ENCODE measurements at regions not wholly inside any gene's neighbourhood (a gene's known extent, or its start where the extent isn't known, plus 50 kb on each side); places are given as distances from the start of the nearest gene placed in this dataset.
A peak's percentile ranks its signal among the peaks of the same experiment; 100 is the strongest.

- Histone ChIP-seq H3K9me3 (ENCODE audit: insufficient read depth, low read depth, low read length) (no peaks in the 10 kb centered on the region), H4K20me1 (ENCODE audit: insufficient read depth, low read length, poor library complexity, severe bottlenecking) (no peaks in the 10 kb centered on the region), H3K79me2 (ENCODE audit: insufficient read depth, low read length) (no peaks in the 10 kb centered on the region), H3K4me3 (ENCODE audit: low read length, poor library complexity, severe bottlenecking) (no peak overlapping the region), H3K4me2 (ENCODE audit: low read depth, low read length, poor library complexity, severe bottlenecking) (no peak overlapping the region), H2AFZ (ENCODE audit: low read length) (no peak overlapping the region), H3K27me3 (ENCODE audit: insufficient read depth, low read length, poor library complexity, severe bottlenecking) (no peaks in the 10 kb centered on the region), H3F3A (ENCODE audit: low read depth) (no peaks in the 10 kb centered on the region), H3K9me2 (replicated peaks; ENCODE audit: low read depth, low read length) (no peaks in the 10 kb centered on the region), H3K4me1 (ENCODE audit: insufficient read depth, low read length, poor library complexity, severe bottlenecking) (no peaks in the 10 kb centered on the region), H3K36me3 (ENCODE audit: insufficient read depth, low read length) (no peaks in the 10 kb centered on the region), H3K9ac (ENCODE audit: low read depth, low read length, poor library complexity, severe bottlenecking) (no peak overlapping the region)
- peak; percentile 69 for TF ChIP-seq CTCF (conservative IDR thresholded peaks at IDR 0.05; ENCODE audit: low read length)
- TF ChIP-seq EZH2phosphoT487 (IDR thresholded peaks at IDR 0.05; ENCODE audit: borderline replicate concordance) = no peak
These were observed 68.7 kb downstream of the RASL11A start for GRCh38 chr13:27339299-27339698.

GRCh38 chr13:27341616-27342015, 71.0 kb downstream of the RASL11A start:
- no peak for TF ChIP-seq CTCF (conservative IDR thresholded peaks at IDR 0.05; ENCODE audit: low read length)
- no peak for TF ChIP-seq EZH2phosphoT487 (IDR thresholded peaks at IDR 0.05; ENCODE audit: borderline replicate concordance)
- Histone ChIP-seq H4K20me1 (ENCODE audit: insufficient read depth, low read length, poor library complexity, severe bottlenecking) (no peaks in the 10 kb centered on the region), H3K79me2 (ENCODE audit: insufficient read depth, low read length) (no peaks in the 10 kb centered on the region), H3F3A (ENCODE audit: low read depth) (no peaks in the 10 kb centered on the region), H3K4me1 (ENCODE audit: insufficient read depth, low read length, poor library complexity, severe bottlenecking) (no peaks in the 10 kb centered on the region), H3K9me3 (ENCODE audit: insufficient read depth, low read depth, low read length) (no peaks in the 10 kb centered on the region), H2AFZ (ENCODE audit: low read length) (no peak overlapping the region), H3K36me3 (ENCODE audit: insufficient read depth, low read length) (no peaks in the 10 kb centered on the region), H3K9ac (ENCODE audit: low read depth, low read length, poor library complexity, severe bottlenecking) (no peak overlapping the region), H3K4me3 (ENCODE audit: low read length, poor library complexity, severe bottlenecking) (no peak overlapping the region), H3K27me3 (ENCODE audit: insufficient read depth, low read length, poor library complexity, severe bottlenecking) (no peaks in the 10 kb centered on the region), H3K4me2 (ENCODE audit: low read depth, low read length, poor library complexity, severe bottlenecking) (no peak overlapping the region), H3K9me2 (replicated peaks; ENCODE audit: low read depth, low read length) (no peaks in the 10 kb centered on the region)

DNA sequence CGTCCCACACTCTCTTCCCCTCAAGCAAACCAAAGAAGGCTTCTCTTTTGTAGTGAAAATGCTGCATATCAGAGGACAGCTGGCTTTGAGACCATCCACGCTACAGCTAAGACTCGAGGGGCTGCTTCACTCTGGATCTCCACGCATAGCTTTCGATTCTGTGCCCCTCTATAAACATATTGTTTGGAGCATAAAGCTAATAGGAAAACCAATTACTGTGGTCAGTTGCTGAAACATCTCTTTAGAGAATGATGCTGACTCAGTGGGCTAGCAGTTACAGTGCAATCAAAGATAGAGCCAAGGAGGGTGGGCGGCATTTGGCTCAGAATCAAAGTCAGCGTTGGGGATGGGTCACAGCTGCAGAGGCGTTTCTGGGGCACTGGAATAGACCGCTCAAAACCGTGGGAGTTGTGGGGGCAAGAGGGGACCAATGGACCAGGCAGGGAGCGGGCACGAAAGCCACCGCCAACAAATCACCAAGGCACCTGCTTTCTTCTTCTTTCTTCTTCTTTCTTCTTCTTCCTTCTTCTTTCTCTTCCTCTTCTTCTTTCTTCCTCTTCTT, 76.7 kb downstream of the RASL11A start:
- Histone ChIP-seq H3K9ac (ENCODE audit: low read depth, low read length, poor library complexity, severe bottlenecking) (no peak overlapping the region), H3K4me3 (ENCODE audit: low read length, poor library complexity, severe bottlenecking) (no peak overlapping the region), H3K9me2 (replicated peaks; ENCODE audit: low read depth, low read length) (no peaks in the 10 kb centered on the region), H3F3A (ENCODE audit: low read depth) (no peaks in the 10 kb centered on the region), H2AFZ (ENCODE audit: low read length) (no peak overlapping the region), H4K20me1 (ENCODE audit: insufficient read depth, low read length, poor library complexity, severe bottlenecking) (no peaks in the 10 kb centered on the region), H3K27me3 (ENCODE audit: insufficient read depth, low read length, poor library complexity, severe bottlenecking) (no peaks in the 10 kb centered on the region), H3K36me3 (ENCODE audit: insufficient read depth, low read length) (no peaks in the 10 kb centered on the region), H3K79me2 (ENCODE audit: insufficient read depth, low read length) (no peaks in the 10 kb centered on the region), H3K4me2 (ENCODE audit: low read depth, low read length, poor library complexity, severe bottlenecking) (no peak overlapping the region), H3K9me3 (ENCODE audit: insufficient read depth, low read depth, low read length) (no peaks in the 10 kb centered on the region), H3K4me1 (ENCODE audit: insufficient read depth, low read length, poor library complexity, severe bottlenecking) (no peaks in the 10 kb centered on the region)
- TF ChIP-seq CTCF (conservative IDR thresholded peaks at IDR 0.05; ENCODE audit: low read length) (no peak), EZH2phosphoT487 (IDR thresholded peaks at IDR 0.05; ENCODE audit: borderline replicate concordance) (no peak)
